HG03108 (cell line): ENCODE measurements at regions not wholly inside any gene's neighbourhood (a gene's known extent, or its start where the extent isn't known, plus 50 kb on each side); places are given as distances from the start of the nearest gene placed in this dataset.

Experiments used
- ATAC-seq: cut with Tn5 transposase; IDR thresholded peaks from one replicate; pipeline ENCODE4 v1.9.1; 2021; ENCODE audit warnings: moderate library complexity; ENCODE audit not compliant: unreplicated experiment

DNA sequence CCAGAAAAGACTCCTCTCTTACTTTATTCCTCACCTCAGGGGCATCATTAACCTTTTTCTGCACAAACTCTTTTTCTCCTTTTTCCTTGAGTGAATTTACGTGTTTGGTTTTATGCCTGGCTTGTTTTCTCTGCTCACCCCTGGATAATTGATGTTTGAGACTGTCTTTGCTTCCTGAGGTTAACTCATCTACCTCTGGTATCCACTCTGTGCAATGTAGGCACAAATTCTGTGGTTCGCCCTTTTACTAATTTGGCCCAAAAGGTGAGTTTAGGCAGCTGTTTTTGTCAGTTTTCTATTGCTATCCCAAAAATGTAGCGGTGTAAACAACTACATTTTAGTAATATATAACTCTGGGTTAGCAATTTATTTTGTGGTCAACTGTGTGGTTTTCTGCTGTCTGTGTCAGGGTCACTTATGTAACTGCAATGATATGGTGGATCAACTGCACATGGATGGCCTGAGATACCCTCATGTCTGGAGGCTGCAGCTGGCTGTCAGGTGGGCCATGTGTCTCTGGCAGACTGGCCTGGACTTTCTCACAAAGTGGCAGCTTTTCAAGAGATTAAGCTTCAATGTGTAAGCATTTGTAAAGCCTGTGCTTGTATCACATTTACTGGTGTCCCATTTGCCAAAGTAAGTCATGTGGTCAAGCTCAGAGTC lies 329.7 kb downstream of the FSIP2 start:
- ATAC-seq, result no peak

DNA sequence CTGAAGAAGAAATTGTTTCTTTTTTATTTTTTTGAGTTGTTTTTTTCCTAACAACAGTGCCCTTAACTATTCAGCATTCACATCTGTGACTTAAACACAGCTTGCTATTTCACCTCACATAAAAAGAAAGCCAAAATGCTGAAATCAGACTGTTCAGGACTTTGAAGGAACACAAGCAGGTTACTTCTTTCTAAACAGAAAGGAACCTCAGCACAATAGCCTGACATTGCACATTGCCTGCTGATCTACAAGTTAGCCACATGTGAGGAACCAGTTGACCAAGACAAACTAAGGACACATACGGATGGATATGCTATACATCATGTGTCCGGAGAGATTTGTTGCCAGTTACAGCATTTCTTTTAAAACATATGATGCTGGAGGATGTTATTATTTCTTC lies 331.1 kb downstream of the FSIP2 start:
- no peak for ATAC-seq

- ATAC-seq, result no peak
These were observed 346.6 kb downstream of the FSIP2 start for GRCh38 chr2:186085226-186085625.

- no peak for ATAC-seq
These were observed 354.6 kb downstream of the FSIP2 start for GRCh38 chr2:186093174-186093573.

- ATAC-seq, result no peak
These were observed 360.2 kb downstream of the FSIP2 start for GRCh38 chr2:186098821-186099220.

GRCh38 chr2:186099826-186100225 lies 361.2 kb downstream of the FSIP2 start:
- ATAC-seq, result no peak

GRCh38 chr2:186100636-186101035 lies 362.0 kb downstream of the FSIP2 start:
- ATAC-seq, result no peak

- no peak for ATAC-seq
These were observed 363.0 kb downstream of the FSIP2 start for GRCh38 chr2:186101616-186102015.

- ATAC-seq, result no peak
These were observed 364.7 kb downstream of the FSIP2 start for GRCh38 chr2:186103276-186103675.

GRCh38 chr2:186105016-186105724 lies 366.6 kb downstream of the FSIP2 start:
- ATAC-seq, result no peak

GRCh38 chr2:186108470-186108869 lies 369.9 kb downstream of the FSIP2 start:
- no peak for ATAC-seq

DNA sequence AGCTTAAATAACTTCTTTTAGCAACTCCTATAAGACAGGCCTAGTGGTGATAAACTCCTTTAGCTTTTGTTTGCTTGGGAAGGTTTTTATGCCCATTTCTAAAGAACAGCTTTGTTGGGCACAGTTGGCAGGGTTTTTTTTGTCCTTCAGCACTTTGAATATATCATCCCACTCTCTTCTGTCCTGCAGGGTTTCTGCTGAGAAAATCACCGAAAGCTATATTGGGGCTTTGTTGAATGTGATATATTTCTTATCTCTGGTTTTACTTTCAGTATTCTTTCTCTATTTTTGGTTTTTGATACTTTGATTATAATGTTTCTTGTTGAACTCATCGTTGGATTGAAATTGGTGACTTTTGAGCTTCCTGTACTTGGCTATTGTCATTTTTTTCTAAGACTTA lies 372.8 kb upstream of the ZC3H15 start:
- no peak for ATAC-seq

- ATAC-seq, result no peak
These were observed 360.9 kb upstream of the ZC3H15 start for GRCh38 chr2:186125156-186125555.

GRCh38 chr2:186125625-186126024 lies 360.4 kb upstream of the ZC3H15 start:
- no peak for ATAC-seq

DNA sequence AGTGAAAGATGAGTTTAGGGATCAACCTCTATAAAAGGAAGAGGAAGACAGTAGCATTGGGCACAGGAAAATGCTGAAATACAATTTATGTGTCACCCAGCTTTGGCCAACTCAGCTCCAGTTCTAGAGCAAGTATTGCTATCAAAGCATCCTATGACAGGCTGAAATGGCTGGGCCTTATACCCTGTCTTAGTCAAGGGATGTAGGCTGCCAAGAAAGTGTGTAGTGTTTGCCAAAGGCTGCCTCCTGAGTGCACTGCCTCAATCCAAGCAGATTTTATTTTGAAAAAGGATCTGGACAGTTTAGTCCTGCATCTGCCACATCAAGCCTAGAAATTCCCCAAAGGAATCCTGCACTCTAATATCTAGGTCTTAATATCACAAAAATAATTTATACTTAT lies 359.9 kb upstream of the ZC3H15 start:
- no peak for ATAC-seq

- no peak for ATAC-seq
These were observed 356.1 kb upstream of the ZC3H15 start for GRCh38 chr2:186129767-186130581.

GRCh38 chr2:186130748-186131641 lies 355.1 kb upstream of the ZC3H15 start:
- no peak for ATAC-seq

DNA sequence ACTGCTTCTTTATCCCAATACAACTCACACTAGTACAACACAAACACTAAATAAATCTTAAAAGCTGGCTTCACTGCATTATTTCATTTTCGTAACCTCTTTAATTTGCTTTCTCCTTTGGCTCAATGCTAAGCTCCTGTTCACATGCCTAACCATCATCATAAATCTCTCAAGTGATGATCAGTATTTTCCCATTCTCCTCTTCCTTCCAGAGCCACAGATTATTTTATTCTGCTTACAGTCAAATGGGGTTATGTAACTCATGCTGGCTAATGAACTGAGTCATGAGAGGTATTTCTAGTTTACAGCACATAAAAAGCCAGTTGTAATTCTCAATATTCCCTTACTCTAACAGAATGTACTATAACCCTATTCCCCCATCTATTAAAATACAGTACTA lies 350.4 kb upstream of the ZC3H15 start:
- no peak for ATAC-seq

- no peak for ATAC-seq
These were observed 349.2 kb upstream of the ZC3H15 start for GRCh38 chr2:186136860-186137259.

- ATAC-seq, result no peak
These were observed 347.2 kb upstream of the ZC3H15 start for GRCh38 chr2:186138845-186139244.

DNA sequence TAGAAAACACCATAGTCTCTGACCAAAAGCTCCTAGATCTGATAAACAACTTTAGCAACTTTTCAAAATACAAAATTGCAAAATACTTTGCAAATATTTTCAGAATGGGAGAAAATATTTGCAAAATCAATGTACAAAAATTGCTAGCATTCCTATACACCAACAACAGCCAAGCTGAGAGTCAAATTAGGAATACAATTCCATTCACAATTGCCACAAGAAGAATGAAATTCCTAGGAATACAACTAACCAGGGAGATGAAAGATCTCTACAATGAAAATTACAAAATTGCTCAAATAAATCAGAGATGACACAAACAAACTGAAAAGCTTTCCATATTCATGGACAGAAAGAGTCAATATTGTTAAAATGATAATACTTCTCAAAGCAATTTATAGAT lies 327.0 kb upstream of the ZC3H15 start:
- no peak for ATAC-seq
